NCI-H146 treated with DMSO at 0.1 percent for 48 hours (cell line): ENCODE measurements at regions not wholly inside any gene's neighbourhood (a gene's known extent, or its start where the extent isn't known, plus 50 kb on each side); places are given as distances from the start of the nearest gene placed in this dataset.
"Not testable (repeated sequence)": the region's sequence is repeated elsewhere in the genome, so short reads cannot be mapped to it uniquely, and the experiment has no call there.

Experiments
- DNase-seq: peaks from one replicate; lab custom pipeline; 2025; ENCODE audit not compliant: unreplicated experiment; lab: John Stamatoyannopoulos, UW

- DNase-seq, result no peak
These were observed 1084.7 kb downstream of the BCL11B start for GRCh38 chr14:98187281-98187680.

GRCh38 chr14:98189062-98189461 lies 1082.9 kb downstream of the BCL11B start:
- no peak for DNase-seq

GRCh38 chr14:98189511-98189910 lies 1082.5 kb downstream of the BCL11B start:
- DNase-seq, result no peak

GRCh38 chr14:98189944-98190343 lies 1082.1 kb downstream of the BCL11B start:
- no peak for DNase-seq

- no peak for DNase-seq
These were observed 1079.1 kb downstream of the BCL11B start for GRCh38 chr14:98192946-98193345.

- DNase-seq, result no peak
These were observed 1077.2 kb downstream of the BCL11B start for GRCh38 chr14:98194821-98195220.

- DNase-seq, result no peak
These were observed 1076.7 kb downstream of the BCL11B start for GRCh38 chr14:98195256-98195655.

GRCh38 chr14:98197933-98198332 lies 1074.1 kb downstream of the BCL11B start:
- no peak for DNase-seq

GRCh38 chr14:98198385-98198784 lies 1073.6 kb downstream of the BCL11B start:
- no peak for DNase-seq

GRCh38 chr14:98200601-98201000 lies 1071.4 kb downstream of the BCL11B start:
- DNase-seq, result no peak

- no peak for DNase-seq
These were observed 1068.6 kb downstream of the BCL11B start for GRCh38 chr14:98203421-98203820.

- no peak for DNase-seq
These were observed 1067.9 kb downstream of the BCL11B start for GRCh38 chr14:98204139-98204538.

GRCh38 chr14:98207415-98207814 lies 1064.6 kb downstream of the BCL11B start:
- DNase-seq, result no peak

- no peak for DNase-seq
These were observed 1063.8 kb downstream of the BCL11B start for GRCh38 chr14:98208211-98208611.

GRCh38 chr14:98208943-98209342 lies 1063.1 kb downstream of the BCL11B start:
- no peak for DNase-seq

- no peak for DNase-seq
These were observed 1061.8 kb downstream of the BCL11B start for GRCh38 chr14:98210045-98210672.

GRCh38 chr14:98217530-98217929 lies 1054.5 kb downstream of the BCL11B start:
- no peak for DNase-seq

GRCh38 chr14:98218218-98218617 lies 1053.8 kb downstream of the BCL11B start:
- DNase-seq, result no peak

- DNase-seq, result no peak
These were observed 1052.4 kb downstream of the BCL11B start for GRCh38 chr14:98219638-98220037.

- no peak for DNase-seq
These were observed 1048.9 kb downstream of the BCL11B start for GRCh38 chr14:98223106-98223505.

GRCh38 chr14:98223710-98224109 lies 1048.3 kb downstream of the BCL11B start:
- DNase-seq, result not testable (repeated sequence)

GRCh38 chr14:98226411-98226810 lies 1045.6 kb downstream of the BCL11B start:
- DNase-seq, result no peak

- no peak for DNase-seq
These were observed 1044.8 kb downstream of the BCL11B start for GRCh38 chr14:98227000-98227726.
